ENCODE measurements at regions not wholly inside any gene's neighbourhood (a gene's known extent, or its start where the extent isn't known, plus 50 kb on each side); places are given as distances from the start of the nearest gene placed in this dataset.

DNA sequence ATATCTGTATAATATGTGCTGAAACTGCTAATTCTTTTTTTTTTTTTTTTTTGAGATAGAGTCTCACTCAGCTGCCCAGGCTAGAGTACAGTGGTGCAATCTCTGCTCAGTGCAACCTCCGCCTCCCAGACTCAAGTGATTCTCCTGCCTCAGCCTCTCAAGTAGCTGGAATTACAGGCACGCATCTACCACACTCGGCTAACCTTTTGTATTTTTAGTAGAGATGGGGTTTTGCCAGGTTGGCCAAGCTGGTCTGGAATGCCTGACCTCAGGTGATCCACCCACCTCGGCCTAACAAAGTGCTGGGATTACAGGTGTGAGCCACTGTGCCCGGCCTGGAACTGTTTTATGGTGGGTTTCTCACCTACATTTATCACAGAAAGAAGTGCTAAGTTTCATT is 307.8 kb upstream of the STT3B start:
- in situ Hi-C loops (cut with HindIII; ENCODE audit: low pct_unique_long_range_greater_than_20kb, low sequenced_read_pairs): no loop called here

DNA sequence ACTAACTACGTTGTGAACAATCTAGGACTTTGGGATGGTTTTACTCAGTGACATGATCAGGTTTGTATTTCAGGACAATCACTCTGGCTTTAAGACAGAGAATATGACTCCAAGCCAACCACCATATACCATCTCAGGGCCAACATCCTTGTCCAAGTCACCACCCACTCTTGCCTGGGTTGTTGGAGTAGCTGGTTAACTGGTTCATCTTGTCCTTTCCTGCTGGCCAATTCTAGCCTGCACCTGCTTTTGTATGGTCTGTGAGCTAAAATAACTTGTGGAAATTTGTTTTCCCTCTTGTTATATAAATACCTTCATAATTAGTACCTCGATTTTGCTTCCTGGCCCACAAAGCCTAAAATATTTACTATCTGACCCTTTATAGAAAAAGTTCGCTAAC is 306.8 kb upstream of the STT3B start:
- no peak for DNase-seq (ENCODE audit: low read depth)
- in situ Hi-C loops (cut with HindIII; ENCODE audit: low pct_unique_long_range_greater_than_20kb, low sequenced_read_pairs): no loop called here

More for the DNA sequence above, 307.8 kb upstream of the STT3B start:
- no peak for DNase-seq (ENCODE audit: low read depth)

DNA sequence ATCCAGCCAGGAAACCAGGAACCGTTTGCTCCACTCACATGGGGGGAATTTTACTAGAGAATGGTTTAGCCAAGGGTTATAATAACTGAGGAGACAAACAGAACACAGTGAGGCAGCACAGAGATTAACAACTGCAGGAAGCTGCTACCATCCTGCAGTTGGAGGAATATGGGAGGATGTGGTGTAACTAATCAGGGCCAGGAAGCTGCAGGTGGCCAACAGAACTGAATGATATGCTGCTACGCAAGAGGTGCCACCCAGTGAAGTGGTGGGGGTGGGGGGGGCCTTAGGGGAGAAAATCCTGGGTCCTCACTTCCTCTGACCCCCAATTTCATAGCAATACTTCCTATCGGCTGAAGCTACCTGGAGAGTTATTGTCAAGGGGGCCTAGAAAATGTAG is 306.4 kb upstream of the STT3B start:
- DNase-seq (ENCODE audit: low read depth): no peak
- in situ Hi-C loops (cut with HindIII; ENCODE audit: low pct_unique_long_range_greater_than_20kb, low sequenced_read_pairs): no loop called here

DNA sequence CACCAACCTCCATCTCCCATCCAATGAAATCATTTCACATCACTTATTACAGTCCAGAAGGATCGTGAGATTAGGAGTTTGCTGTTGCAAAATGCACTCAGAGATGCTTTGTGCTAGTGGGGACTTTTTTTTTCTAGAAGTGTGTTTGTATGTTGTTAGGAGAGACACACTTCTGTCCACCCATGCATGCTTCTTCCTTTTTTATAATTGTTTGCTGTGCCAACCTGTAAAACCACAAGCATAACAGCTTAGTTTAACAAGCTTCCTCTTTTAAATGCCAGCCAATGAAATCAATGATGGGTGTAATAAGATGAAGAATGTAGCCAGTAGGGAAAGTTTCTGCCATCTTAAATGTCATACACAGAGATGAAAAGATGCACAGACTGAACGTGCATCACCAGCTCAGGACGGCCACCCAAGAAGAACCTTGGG is 305.6 kb upstream of the STT3B start:
- in situ Hi-C loops (cut with HindIII; ENCODE audit: low pct_unique_long_range_greater_than_20kb, low sequenced_read_pairs): no loop called here
- no peak for DNase-seq (ENCODE audit: low read depth)

DNA sequence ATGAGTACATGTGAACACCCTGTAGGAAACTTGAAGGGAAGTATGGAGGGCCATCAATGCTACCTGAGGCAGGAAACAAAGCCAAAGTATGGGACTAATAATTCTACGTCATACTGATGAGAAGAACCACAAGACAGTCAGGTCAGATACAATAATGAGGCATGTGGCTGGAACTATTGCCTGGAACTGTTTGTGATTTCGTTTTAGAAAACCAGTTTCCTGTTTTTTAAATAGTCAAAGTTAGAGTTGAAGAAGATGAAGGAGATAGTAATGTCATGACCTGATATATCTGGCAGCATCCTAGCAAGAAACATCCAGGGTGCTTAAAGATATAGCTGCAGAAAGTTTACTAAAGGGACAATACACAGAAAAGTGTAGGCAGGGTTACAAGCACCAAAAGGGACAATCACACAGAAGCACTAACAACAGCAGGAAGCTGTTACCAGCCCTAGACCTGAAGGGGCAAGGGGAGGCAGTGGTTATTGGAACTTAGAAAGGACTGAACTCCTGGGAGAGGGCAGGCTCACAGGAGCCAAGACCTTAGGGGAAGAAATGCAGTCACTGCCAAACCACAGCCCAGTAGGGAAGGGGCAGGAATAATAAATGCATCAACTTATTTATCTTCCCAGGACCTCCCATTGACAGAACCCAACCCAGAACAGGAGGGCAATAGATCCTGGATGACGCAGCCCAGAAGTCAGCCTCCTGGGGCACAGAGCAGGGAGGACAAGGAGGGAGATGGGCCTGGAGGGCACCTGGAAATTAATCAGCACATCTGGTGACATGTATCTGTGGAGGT is 302.1 kb upstream of the STT3B start:
- in situ Hi-C loops (cut with HindIII; ENCODE audit: low pct_unique_long_range_greater_than_20kb, low sequenced_read_pairs): no loop called here
- no peak for DNase-seq (ENCODE audit: low read depth)

DNA sequence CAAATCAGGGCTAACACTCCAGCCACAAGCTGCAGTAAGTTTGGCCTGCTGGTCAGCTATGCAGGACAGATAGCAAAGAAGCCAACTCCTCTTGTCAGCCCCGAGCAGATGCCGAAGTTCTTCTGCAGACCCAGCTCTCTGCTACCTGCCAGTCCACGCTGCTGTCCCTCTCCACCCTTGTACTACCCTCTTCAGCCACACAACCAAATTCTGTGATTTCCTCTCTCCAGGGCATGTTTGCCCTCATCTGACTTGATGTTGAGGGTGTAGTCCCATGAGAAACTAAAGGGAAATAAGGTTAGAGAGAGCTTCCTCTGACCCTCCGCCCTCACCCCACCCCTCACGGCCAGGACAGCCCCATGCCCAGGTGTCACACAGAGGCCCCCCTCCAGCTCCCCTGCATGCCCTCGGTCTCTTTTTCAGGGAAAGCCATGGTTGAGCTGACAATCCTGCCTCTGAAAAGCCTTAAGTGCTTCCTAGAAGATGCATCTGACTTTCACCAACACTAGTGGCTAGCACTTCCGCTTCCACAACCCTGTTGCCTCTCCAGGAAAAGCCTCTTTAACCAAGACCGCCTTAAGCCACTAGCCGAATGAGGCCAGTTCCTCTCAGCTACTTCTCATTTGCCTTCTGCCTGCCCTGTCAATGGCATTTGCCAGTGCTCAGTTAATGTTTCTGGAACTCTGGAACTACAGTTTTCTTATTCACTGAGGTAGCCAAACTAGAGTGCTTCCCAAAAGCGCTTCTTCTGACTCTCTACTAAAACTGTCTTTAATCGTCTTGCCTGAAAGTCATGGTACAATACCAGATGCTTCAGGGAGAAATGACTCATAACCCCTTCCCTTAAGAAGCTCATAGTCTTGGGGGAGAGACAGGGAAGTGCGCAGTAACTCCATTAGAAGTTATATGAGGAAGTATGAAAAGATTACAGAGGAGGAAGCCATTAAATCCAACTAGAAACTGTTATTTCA is 300.4 kb upstream of the STT3B start:
- in situ Hi-C loops (cut with HindIII; ENCODE audit: low pct_unique_long_range_greater_than_20kb, low sequenced_read_pairs): no loop called here
- no peak for DNase-seq (ENCODE audit: low read depth)

DNA sequence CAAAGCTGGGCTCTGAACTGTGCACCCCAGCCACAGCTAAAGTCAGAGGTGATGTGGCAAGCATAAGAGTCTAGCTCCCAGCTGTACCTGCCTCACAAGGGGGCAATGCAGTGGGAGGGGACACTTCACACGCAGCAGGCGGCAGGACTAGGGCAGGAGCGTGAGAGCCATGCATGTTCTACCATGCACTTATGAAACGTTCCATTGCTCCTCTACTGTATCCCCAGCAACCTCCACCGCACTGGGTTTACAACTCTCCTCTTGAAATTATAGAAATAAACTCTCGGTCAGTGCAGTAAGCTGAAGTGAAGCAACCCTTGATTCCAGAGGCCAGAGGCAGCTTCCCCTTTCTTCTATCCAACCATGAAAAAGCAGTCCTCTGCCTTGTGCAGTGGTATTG is 298.6 kb upstream of the STT3B start:
- in situ Hi-C loops (cut with HindIII; ENCODE audit: low pct_unique_long_range_greater_than_20kb, low sequenced_read_pairs): no loop called here
- DNase-seq (ENCODE audit: low read depth): no peak

DNA sequence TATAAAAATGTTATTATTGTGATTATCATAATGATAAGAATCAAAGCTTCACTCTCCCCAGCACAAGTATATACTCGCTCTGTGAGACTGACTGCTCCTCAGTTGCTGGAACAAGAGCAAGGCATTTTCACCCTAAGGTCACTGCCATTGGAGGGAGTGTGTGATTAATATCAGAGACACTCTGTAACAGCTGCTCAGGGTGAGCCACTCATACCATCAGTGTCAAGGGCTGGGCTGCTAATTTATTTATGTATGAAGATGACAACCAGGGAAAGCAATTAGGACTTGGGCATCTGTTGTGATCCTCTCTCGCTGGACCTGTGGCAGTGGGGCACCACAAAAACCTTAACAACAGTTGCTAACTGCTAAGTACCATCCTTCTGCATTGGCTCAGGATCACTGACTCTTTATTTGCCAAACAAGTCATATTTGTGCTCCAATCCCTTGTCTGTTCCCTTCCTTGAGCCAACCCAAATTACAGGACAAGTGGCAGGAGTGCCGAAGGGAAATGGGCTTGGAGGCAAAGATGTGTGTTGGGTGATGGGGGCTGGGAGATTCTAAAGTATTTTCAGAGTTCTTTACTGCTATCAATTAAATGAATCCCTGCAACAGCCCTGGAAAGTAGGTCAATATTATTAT is 297.5 kb upstream of the STT3B start:
- no peak for DNase-seq (ENCODE audit: low read depth)
- in situ Hi-C loops (cut with HindIII; ENCODE audit: low pct_unique_long_range_greater_than_20kb, low sequenced_read_pairs): no loop called here

DNA sequence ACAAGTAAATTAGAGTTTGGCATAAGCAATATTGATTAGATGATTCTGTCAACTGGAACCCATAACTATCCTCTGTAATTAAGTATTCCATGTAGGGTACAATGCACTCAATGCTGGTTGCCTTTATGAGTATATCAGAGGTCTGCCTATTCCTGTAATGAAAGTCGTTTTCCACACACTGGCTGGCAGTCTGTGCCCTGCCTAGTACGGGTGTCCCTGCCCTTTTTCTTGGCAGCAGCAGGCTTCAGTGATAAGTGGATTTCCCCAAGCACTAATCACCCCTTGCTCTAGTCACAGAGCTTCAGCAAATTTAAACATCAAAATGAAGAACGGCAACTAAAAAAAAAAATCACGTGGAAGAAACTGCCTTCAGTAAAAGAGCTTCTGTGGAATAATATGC is 294.8 kb upstream of the STT3B start:
- in situ Hi-C loops (cut with HindIII; ENCODE audit: low pct_unique_long_range_greater_than_20kb, low sequenced_read_pairs): no loop called here
- DNase-seq (ENCODE audit: low read depth): no peak

DNA sequence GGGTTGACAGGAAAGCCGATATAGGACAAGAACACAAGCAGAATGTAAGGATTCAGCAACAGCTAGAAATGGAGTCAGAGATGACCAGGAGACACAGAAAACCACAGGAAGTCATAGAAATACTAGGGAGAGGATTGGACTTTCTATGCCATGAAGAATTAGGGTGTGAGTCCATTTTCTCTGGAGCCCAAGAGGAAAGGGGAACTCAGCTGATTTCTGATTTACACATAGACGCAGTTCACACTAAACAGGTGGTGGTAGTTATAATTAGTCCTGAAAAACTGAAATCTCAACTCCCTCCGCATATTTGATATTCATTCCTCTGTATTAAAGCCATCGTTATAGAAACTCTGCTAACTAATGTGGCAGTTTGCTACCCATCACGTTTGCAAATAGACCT is 292.7 kb upstream of the STT3B start:
- DNase-seq (ENCODE audit: low read depth): no peak
- in situ Hi-C loops (cut with HindIII; ENCODE audit: low pct_unique_long_range_greater_than_20kb, low sequenced_read_pairs): no loop called here

DNA sequence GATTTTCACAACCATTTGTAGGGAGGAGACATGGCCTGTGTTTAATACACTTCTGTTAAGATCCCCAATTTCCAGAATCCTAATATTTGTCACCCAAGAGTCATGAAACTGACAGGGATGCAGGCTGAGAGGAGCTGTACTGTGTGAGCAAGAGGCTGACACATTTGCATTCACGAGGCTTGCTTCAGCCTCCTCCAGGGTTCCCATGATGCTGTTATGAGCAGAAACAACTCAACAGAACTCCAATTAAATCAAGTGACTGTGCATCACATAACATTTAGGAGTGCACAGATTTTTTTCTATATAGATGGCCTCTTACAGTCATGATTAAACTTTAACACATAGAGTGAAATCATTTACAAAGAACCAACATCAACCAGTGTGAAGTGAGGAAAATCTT is 292.3 kb upstream of the STT3B start:
- no peak for DNase-seq (ENCODE audit: low read depth)
- in situ Hi-C loops (cut with HindIII; ENCODE audit: low pct_unique_long_range_greater_than_20kb, low sequenced_read_pairs): no loop called here

DNA sequence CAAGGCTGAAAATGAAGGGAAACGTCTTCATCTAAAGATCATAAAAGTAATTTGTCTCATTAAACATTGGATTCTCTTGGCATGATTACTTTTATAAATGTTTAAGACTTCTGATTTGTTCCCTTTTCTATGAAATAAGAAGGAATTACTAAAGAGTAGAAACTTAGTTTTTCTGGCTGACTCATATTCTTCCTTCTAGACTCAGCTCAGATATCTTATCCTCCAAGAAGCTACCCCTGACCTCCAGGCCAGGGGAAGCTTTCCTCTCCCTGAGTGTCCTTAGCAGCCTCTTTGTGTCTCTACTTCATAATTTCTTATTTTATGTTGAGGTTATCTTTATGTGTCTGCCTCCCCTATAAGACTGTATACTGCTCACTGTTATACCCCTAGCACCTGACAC is 291.9 kb upstream of the STT3B start:
- in situ Hi-C loops (cut with HindIII; ENCODE audit: low pct_unique_long_range_greater_than_20kb, low sequenced_read_pairs): no loop called here
- no peak for DNase-seq (ENCODE audit: low read depth)

DNA sequence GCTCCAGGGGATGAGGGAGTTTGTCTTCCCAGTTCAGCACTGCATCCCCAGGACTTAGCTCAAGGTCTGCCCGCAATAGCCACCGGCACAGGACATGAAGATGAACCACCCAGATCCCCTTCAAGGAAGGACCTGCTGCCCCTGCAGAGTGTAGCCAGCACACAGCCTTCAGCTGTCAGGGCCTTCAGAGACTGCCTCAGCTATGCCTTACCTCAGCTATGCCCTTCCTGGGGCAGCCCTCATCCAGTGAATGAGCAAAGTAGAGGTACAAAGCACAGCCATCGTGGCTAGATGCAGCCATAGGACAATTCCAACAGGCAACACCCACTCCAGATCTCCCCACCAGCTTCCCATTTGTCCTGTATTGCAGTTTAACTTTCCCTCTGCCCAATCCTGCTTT is 291.2 kb upstream of the STT3B start:
- DNase-seq (ENCODE audit: low read depth): no peak
- in situ Hi-C loops (cut with HindIII; ENCODE audit: low pct_unique_long_range_greater_than_20kb, low sequenced_read_pairs): no loop called here

DNA sequence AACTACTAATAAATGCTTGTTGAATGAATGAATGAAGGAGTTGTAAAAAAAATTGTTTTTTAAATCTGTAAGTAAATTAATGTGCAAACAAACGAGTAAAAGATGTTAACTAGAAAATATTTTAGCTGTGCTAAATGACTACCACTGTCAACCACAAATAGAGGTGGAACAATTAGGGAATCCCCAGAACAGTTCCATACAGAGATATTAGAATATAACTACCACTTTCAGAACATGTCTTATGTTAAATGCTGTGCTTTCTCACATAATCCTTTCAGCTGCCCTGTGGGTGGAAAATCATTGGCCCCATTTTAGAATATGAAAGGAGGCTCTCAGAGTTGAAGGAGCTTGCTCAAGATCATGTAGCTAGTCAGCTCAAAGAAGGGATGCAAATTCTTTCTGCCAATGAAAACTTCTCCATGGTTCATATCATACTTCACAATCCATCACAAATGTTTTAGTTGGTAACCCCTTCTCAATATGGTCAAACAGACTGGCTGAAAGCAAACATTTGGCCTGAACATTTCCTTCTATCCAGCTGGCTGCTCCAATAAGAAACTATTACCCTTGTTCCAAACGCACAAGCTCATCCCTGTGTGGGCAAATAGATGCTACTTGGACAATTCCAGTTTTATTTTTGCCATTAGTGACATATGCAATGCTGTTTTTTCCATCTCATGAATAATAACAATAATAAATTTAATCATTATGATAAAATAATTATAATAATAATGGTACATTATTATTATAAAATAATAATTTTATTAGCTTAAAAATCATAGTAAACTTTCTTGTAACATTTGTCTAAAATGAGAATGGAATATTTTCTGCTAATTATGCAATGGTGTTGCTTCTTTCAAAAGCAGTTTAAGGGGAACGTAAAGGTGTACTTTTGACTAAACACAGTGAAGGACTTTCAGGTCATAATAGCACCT is 290.4 kb upstream of the STT3B start:
- in situ Hi-C loops (cut with HindIII; ENCODE audit: low pct_unique_long_range_greater_than_20kb, low sequenced_read_pairs): no loop called here

DNA sequence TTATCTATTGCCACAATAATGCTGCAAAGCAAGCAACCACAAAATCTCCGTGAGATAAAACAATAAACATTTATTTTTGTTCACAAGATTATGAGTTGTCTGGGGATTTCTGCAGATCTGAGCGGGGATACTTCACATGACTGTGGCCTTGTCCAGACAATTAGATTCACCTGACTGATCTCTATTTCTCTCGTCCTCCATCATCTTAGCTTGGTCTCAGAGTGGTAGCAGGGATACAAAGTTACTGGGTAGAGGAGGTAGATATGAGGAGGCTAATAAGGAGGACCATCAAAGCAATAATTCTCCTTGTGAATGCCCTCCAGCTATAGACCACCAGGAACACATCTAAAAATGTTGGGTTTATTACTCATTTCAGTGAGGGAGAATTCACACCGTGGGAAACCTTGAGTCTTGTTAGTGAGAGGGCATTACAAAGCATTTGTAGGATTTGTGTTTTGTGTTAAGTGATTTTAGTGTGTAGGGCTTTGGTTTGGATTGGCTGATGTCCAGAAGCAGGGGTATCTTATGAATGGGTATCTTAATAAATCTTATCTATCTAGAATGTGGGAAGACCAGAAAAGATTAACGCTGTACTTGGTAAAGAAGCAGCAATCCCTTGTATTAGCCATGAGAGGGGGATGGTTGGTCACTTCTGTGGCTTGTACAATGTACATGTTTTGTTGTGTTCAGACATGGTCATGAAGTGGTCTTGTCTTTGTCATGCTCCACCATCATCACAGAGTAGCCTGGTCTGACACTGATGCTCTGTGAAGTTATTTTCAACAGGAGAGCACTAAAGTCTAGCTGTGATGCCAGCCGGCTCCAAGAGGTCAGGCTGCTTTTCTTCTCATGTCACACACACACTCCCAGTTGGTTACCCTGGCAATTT is 287.6 kb upstream of the STT3B start:
- in situ Hi-C loops (cut with HindIII; ENCODE audit: low pct_unique_long_range_greater_than_20kb, low sequenced_read_pairs): no loop called here
- no peak for DNase-seq (ENCODE audit: low read depth)

More for the DNA sequence above, 290.4 kb upstream of the STT3B start:
- no peak for DNase-seq (ENCODE audit: low read depth)

DNA sequence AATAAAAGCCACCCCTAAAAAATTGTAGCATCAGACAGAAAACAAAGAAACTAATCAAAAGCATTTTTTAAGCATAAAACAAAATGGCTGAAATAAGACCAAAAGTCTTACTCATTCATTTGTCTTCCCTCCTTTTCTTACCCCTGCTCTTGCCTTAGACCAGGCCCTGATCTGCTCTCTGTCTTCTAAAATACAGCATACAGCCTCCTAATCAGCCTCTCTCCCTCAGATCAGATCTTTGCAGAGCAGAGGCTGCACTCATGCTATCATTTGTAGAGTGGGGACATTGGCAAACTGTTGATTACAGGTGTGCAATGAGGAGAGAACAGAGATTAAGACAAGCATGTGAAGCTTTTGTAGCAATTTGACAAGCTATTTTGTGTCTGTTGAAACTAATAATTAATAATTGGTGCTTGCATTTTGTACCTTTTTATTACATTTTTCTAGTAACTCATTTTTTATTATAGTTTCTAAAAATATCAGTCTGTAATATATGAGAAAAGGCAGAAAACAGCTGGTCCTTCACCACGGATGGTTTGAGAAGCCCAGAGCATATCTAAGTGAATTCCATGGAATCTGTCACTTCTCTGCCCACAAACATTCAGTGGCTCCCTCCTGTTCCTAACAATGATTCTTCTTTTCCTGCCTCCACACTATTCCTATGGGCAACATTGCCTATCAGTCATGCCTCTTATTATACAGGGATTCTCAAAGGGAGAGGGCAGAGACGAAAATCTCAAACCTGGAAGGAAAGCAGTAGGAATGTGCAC is 286.2 kb upstream of the STT3B start:
- no peak for DNase-seq (ENCODE audit: low read depth)
- in situ Hi-C loops (cut with HindIII; ENCODE audit: low pct_unique_long_range_greater_than_20kb, low sequenced_read_pairs): no loop called here
